ENCODE measurements at regions not wholly inside any gene's neighbourhood (a gene's known extent, or its start where the extent isn't known, plus 50 kb on each side); places are given as distances from the start of the nearest gene placed in this dataset.

DNA sequence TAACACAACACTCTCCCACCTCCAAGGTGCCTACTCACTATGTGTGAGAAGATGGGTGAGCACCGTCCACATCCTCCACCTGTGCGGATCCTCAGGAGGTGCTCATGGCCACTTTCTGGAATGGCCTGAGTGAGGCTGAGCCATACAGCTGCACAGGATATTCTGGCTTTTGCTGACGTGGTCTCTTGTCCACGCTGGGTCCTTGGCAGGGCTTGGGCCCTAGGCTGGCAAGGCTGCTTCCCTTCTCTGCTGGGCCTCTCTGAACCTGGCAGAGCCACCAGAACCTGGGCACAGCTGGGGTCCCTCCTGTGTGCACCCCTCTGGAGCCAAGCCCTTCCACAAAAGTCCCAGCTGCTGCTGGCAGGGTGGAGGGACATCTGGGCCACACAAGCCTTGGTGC is 56.4 kb upstream of the IER5L start:
- no peak for DNase-seq (ENCODE audit: low read depth in 1 of 2, low spot score in 1 of 2)
- no peaks in the 10 kb centered on the region for H3K27me3 ChIP-seq (ENCODE audit: insufficient read depth, poor library complexity, severe bottlenecking)
- H3K27ac ChIP-seq (replicated peaks) = no peak overlapping the region
- TF ChIP-seq SPI1 (IDR thresholded peaks at IDR 0.05; ENCODE audit: borderline replicate concordance, low read depth) (no peak), GABPA (IDR thresholded peaks at IDR 0.05; ENCODE audit: low read depth) (no peak), POLR2AphosphoS5 (IDR thresholded peaks at IDR 0.05; ENCODE audit: low read depth) (no peak), REST (IDR thresholded peaks at IDR 0.05; ENCODE audit: insufficient replicate concordance, low read depth) (no peak)
- TF ChIP-seq, protein P1, sequence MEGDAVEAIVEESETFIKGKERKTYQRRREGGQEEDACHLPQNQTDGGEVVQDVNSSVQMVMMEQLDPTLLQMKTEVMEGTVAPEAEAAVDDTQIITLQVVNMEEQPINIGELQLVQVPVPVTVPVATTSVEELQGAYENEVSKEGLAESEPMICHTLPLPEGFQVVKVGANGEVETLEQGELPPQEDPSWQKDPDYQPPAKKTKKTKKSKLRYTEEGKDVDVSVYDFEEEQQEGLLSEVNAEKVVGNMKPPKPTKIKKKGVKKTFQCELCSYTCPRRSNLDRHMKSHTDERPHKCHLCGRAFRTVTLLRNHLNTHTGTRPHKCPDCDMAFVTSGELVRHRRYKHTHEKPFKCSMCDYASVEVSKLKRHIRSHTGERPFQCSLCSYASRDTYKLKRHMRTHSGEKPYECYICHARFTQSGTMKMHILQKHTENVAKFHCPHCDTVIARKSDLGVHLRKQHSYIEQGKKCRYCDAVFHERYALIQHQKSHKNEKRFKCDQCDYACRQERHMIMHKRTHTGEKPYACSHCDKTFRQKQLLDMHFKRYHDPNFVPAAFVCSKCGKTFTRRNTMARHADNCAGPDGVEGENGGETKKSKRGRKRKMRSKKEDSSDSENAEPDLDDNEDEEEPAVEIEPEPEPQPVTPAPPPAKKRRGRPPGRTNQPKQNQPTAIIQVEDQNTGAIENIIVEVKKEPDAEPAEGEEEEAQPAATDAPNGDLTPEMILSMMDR (IDR thresholded peaks at IDR 0.05; ENCODE audit: insufficient read depth, low read length) = no peak
- no peak overlapping the region for H3K4me3 ChIP-seq (replicated peaks; ENCODE audit: insufficient read depth, low read length)

GRCh38 chr9:129232839-129233591 is 55.0 kb upstream of the IER5L start:
- no peak for DNase-seq (ENCODE audit: low read depth in 1 of 2, low spot score in 1 of 2)
- no peak overlapping the region for H3K4me3 ChIP-seq (replicated peaks; ENCODE audit: insufficient read depth, low read length)
- no peak overlapping the region for H3K27ac ChIP-seq (replicated peaks)
- no peaks in the 10 kb centered on the region for H3K27me3 ChIP-seq (ENCODE audit: insufficient read depth, poor library complexity, severe bottlenecking)
- no peak for TF ChIP-seq POLR2AphosphoS5 (IDR thresholded peaks at IDR 0.05; ENCODE audit: low read depth)
- TF ChIP-seq, protein P1 (IDR thresholded peaks at IDR 0.05; ENCODE audit: insufficient read depth, low read length) = no peak
- TF ChIP-seq REST (IDR thresholded peaks at IDR 0.05; ENCODE audit: insufficient replicate concordance, low read depth) = no peak
- no peak for TF ChIP-seq SPI1 (IDR thresholded peaks at IDR 0.05; ENCODE audit: borderline replicate concordance, low read depth)
- no peak for TF ChIP-seq GABPA (IDR thresholded peaks at IDR 0.05; ENCODE audit: low read depth)

DNA sequence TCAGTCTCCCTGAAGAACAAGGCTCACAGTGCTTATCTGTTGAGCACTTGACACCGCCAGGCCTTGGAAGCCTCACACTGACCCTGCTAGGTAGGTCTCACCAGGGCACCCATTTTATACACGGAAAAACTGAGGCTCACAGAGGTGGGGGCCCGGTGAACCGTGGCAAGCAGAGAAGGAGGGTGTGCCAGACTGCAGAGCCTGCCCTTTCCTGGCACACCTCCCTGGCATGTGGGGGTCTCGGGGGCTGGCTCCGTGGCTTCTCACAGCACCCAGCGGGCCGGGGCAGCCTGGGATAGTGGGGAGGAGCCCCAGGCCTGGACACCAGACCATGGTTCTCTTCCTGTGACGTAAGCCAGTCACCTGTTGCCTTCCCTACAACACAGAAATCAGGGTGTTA is 53.7 kb upstream of the IER5L start:
- no peak overlapping the region for H3K27ac ChIP-seq (replicated peaks)
- H3K27me3 ChIP-seq (ENCODE audit: insufficient read depth, poor library complexity, severe bottlenecking) = no peaks in the 10 kb centered on the region
- TF ChIP-seq SPI1 (IDR thresholded peaks at IDR 0.05; ENCODE audit: borderline replicate concordance, low read depth) = no peak
- no peak for TF ChIP-seq GABPA (IDR thresholded peaks at IDR 0.05; ENCODE audit: low read depth)
- no peak for TF ChIP-seq POLR2AphosphoS5 (IDR thresholded peaks at IDR 0.05; ENCODE audit: low read depth)
- TF ChIP-seq REST (IDR thresholded peaks at IDR 0.05; ENCODE audit: insufficient replicate concordance, low read depth) = no peak
- TF ChIP-seq, protein P1 (IDR thresholded peaks at IDR 0.05; ENCODE audit: insufficient read depth, low read length) = no peak
- DNase-seq (ENCODE audit: low read depth in 1 of 2, low spot score in 1 of 2) = no peak
- no peak overlapping the region for H3K4me3 ChIP-seq (replicated peaks; ENCODE audit: insufficient read depth, low read length)

Data from HL-60 (cell line).